H9 (cell line): ENCODE measurements at regions not wholly inside any gene's neighbourhood (a gene's known extent, or its start where the extent isn't known, plus 50 kb on each side); places are given as distances from the start of the nearest gene placed in this dataset.
"Not testable (repeated sequence)": the region's sequence is repeated elsewhere in the genome, so short reads cannot be mapped to it uniquely, and the experiment has no call there.

Experiments
- DNase-seq: peaks from one replicate; pipeline ENCODE4 v3.0.0-alpha.2; 2017
- H2AFZ ChIP-seq: one replicate; pipeline ENCODE4 v1.6.1; 2013; ENCODE audit warnings: mild to moderate bottlenecking, low read length, control low read depth, moderate library complexity
- H2AK5ac ChIP-seq: 2 replicates; pipeline ENCODE4 v1.6.1; 2013; ENCODE audit warnings: low read length, control low read depth, mixed read lengths; ENCODE audit not compliant: insufficient read length
- H2BK120ac ChIP-seq: one replicate; pipeline ENCODE4 v1.6.1; 2013; ENCODE audit warnings: low read depth, mild to moderate bottlenecking, low read length, control low read depth, inconsistent platforms; ENCODE audit not compliant: poor library complexity, severe bottlenecking
- H2BK12ac ChIP-seq: 2 replicates; pipeline ENCODE4 v1.6.1; 2013; ENCODE audit warnings: low read length, control low read depth, mixed read lengths, low read depth; ENCODE audit not compliant: insufficient read length
- H2BK15ac ChIP-seq: 2 replicates; pipeline ENCODE4 v1.6.1; 2013; ENCODE audit warnings: low read depth, low read length, control low read depth
- H2BK20ac ChIP-seq: one replicate; pipeline ENCODE4 v1.6.1; 2013; ENCODE audit warnings: low read depth, mild to moderate bottlenecking, low read length, control low read depth, inconsistent platforms; ENCODE audit not compliant: poor library complexity, severe bottlenecking
- H2BK5ac ChIP-seq: 2 replicates; pipeline ENCODE4 v1.6.1; 2013; ENCODE audit warnings: low read length, control low read depth, mixed read lengths; ENCODE audit not compliant: insufficient read length
- H3K14ac ChIP-seq: 2 replicates; pipeline ENCODE4 v1.6.1; 2013; ENCODE audit warnings: low read length, control low read depth; ENCODE audit not compliant: insufficient read depth
- H3K18ac ChIP-seq: 2 replicates; pipeline ENCODE4 v1.6.1; 2013; ENCODE audit warnings: low read depth, mild to moderate bottlenecking, mixed read lengths, low read length, control low read depth; ENCODE audit not compliant: insufficient read length
- H3K23ac ChIP-seq: 2 replicates; pipeline ENCODE4 v1.6.1; 2013; ENCODE audit warnings: low read length, control low read depth, mixed read lengths, low read depth; ENCODE audit not compliant: insufficient read length
- H3K23me2 ChIP-seq: 2 replicates; pipeline ENCODE4 v1.6.1; 2013; ENCODE audit warnings: low read depth, mild to moderate bottlenecking, mixed read lengths, low read length, control low read depth; ENCODE audit not compliant: insufficient read length, poor library complexity, severe bottlenecking
- H3K27ac ChIP-seq: 2 replicates; pipeline ENCODE4 v1.5.1; 2013; ENCODE audit warnings: low read length, control low read depth, mixed read lengths, low read depth; ENCODE audit not compliant: insufficient read length
- H3K27me3 ChIP-seq: 2 replicates; pipeline ENCODE4 v1.6.1; 2013; ENCODE audit warnings: low read length, control low read depth, inconsistent platforms; ENCODE audit not compliant: insufficient read depth
- H3K4ac ChIP-seq: 2 replicates; pipeline ENCODE4 v1.6.1; 2013; ENCODE audit warnings: low read depth, mild to moderate bottlenecking, control low read depth, inconsistent platforms, low read length, moderate library complexity
- H3K4me1 ChIP-seq: 2 replicates; pipeline ENCODE4 v1.6.1; 2013; ENCODE audit warnings: low read length, control low read depth, inconsistent platforms; ENCODE audit not compliant: insufficient read depth
- H3K4me2 ChIP-seq: 2 replicates; pipeline ENCODE4 v1.6.1; 2013; ENCODE audit warnings: low read length, control low read depth, mixed read lengths; ENCODE audit not compliant: insufficient read length, insufficient read depth
- H3K56ac ChIP-seq: 2 replicates; pipeline ENCODE4 v1.6.1; 2013; ENCODE audit warnings: low read depth, mild to moderate bottlenecking, mixed read lengths, low read length, control low read depth; ENCODE audit not compliant: insufficient read length
- H3K79me1 ChIP-seq: 2 replicates; pipeline ENCODE4 v1.6.1; 2013; ENCODE audit warnings: low read depth, mild to moderate bottlenecking, moderate library complexity, low read length, control low read depth, inconsistent platforms; ENCODE audit not compliant: insufficient read depth, poor library complexity, severe bottlenecking
- H3K79me2 ChIP-seq: 2 replicates; pipeline ENCODE4 v1.6.1; 2013; ENCODE audit warnings: low read length, control low read depth, inconsistent platforms; ENCODE audit not compliant: insufficient read depth
- H3K9ac ChIP-seq: 2 replicates; pipeline ENCODE4 v1.6.1; 2013; ENCODE audit warnings: low read length, control low read depth, mixed read lengths; ENCODE audit not compliant: insufficient read length; ENCODE audit errors: extremely low read depth
- H3K9me3 ChIP-seq: one replicate; pipeline ENCODE4 v1.6.1; 2013; ENCODE audit warnings: low read depth, low read length, inconsistent platforms; ENCODE audit not compliant: control insufficient read depth
- H3T11ph ChIP-seq: one replicate; pipeline ENCODE4 v1.6.1; 2013; ENCODE audit warnings: mild to moderate bottlenecking, low read length, control low read depth, inconsistent platforms
- H4K20me1 ChIP-seq: one replicate; pipeline ENCODE4 v1.6.1; 2013; ENCODE audit not compliant: control insufficient read depth, insufficient read length, insufficient read depth
- H4K5ac ChIP-seq: 2 replicates; pipeline ENCODE4 v1.6.1; 2013; ENCODE audit warnings: low read depth, mild to moderate bottlenecking, mixed read lengths, low read length, control low read depth; ENCODE audit not compliant: insufficient read length
- H4K8ac ChIP-seq: replicated peaks from 2 replicates; pipeline ENCODE4 v1.6.1; 2013; ENCODE audit warnings: low read length, control low read depth, mixed read lengths, low read depth; ENCODE audit not compliant: insufficient read length
- H4K91ac ChIP-seq: 2 replicates; pipeline ENCODE4 v1.6.1; 2013; ENCODE audit warnings: low read depth, mild to moderate bottlenecking, moderate library complexity, mixed read lengths, low read length, control low read depth; ENCODE audit not compliant: insufficient read length
- H3K27ac Mint-ChIP-seq, 3 experiments: 2 replicates in 2 of 3; 3 replicates in 1 of 3; pipeline ENCODE4 v1.8.0; 2020 to 2021; ENCODE audit warnings: mixed read lengths in 3 of 3, mild to moderate bottlenecking in 1 of 3, moderate library complexity in 1 of 3
- H3K27me3 Mint-ChIP-seq: 2 replicates; pipeline ENCODE4 v1.8.0; 2021; ENCODE audit warnings: low read depth, mild to moderate bottlenecking, moderate library complexity, mixed read lengths
- H3K36me3 Mint-ChIP-seq, 3 experiments: 2 replicates in 2 of 3; 3 replicates in 1 of 3; pipeline ENCODE4 v1.8.0; 2020 to 2021; ENCODE audit warnings: low read depth in 3 of 3, mixed read lengths in 3 of 3; ENCODE audit not compliant: insufficient read depth in 1 of 3
- H3K4me1 Mint-ChIP-seq, 2 experiments: 2 replicates each; pipeline ENCODE4 v1.8.0; 2020; ENCODE audit warnings: mixed read lengths in 2 of 2
- H3K4me3 Mint-ChIP-seq, 2 experiments: 2 replicates in 1 of 2; 3 replicates in 1 of 2; pipeline ENCODE4 v1.8.0; 2020 to 2021; ENCODE audit warnings: mild to moderate bottlenecking in 2 of 2, mixed read lengths in 2 of 2, moderate library complexity in 1 of 2
- H3K9me3 Mint-ChIP-seq, 2 experiments: 2 replicates in 1 of 2; 3 replicates in 1 of 2; pipeline ENCODE4 v1.8.0; 2020; ENCODE audit warnings: mild to moderate bottlenecking in 2 of 2, mixed read lengths in 2 of 2, moderate library complexity in 1 of 2
- WGBS: extraction: QIAGEN DNeasy Blood & Tissue Kit; methylation state at CpG from one replicate; pipeline ENCODE4 v1.1.7; 2013; ENCODE audit warnings: missing lambda C conversion rate, low lambda C conversion rate, mixed read lengths; ENCODE audit not compliant: insufficient read length; ENCODE audit errors: extremely low coverage; 5-methylcytosine and 5-hydroxymethylcytosine counted together

- no CpG with 5 or more reads among the region's 32 CpGs for WGBS
- H3K4ac ChIP-seq, H2AK5ac ChIP-seq, H3K27ac Mint-ChIP-seq, H3K23me2 ChIP-seq, H3K14ac ChIP-seq, H3K4me3 Mint-ChIP-seq, H2AFZ ChIP-seq, H3K79me1 ChIP-seq, H3K79me2 ChIP-seq, H3K27me3 Mint-ChIP-seq, H3T11ph ChIP-seq, H2BK12ac ChIP-seq, H4K20me1 ChIP-seq, H2BK120ac ChIP-seq, H4K8ac ChIP-seq, H3K36me3 Mint-ChIP-seq, H2BK15ac ChIP-seq, H3K4me1 Mint-ChIP-seq, H3K27ac ChIP-seq, DNase-seq, H3K4me1 ChIP-seq, H3K9me3 ChIP-seq, H3K23ac ChIP-seq, H2BK5ac ChIP-seq, H4K5ac ChIP-seq, H3K56ac ChIP-seq, H2BK20ac ChIP-seq, H3K18ac ChIP-seq, H3K9ac ChIP-seq, H3K27me3 ChIP-seq, H3K4me2 ChIP-seq, H4K91ac ChIP-seq: not testable (repeated sequence)
- peaks cover 4 to 11% of the 10 kb centered on the region in 2 experiments; a peak in 4 of 5 replicates for H3K9me3 Mint-ChIP-seq
These were observed 657.8 kb downstream of the TRIML1 start for GRCh38 chr4:188797011-188797410.
